ENCODE measurements at regions not wholly inside any gene's neighbourhood (a gene's known extent, or its start where the extent isn't known, plus 50 kb on each side); places are given as distances from the start of the nearest gene placed in this dataset.
"Not testable (repeated sequence)": the region's sequence is repeated elsewhere in the genome, so short reads cannot be mapped to it uniquely, and the experiment has no call there.

- H3K36me3 Mint-ChIP-seq (ENCODE audit: low read depth), result no peaks in the 10 kb centered on the region
- TF ChIP-seq, protein P1, sequence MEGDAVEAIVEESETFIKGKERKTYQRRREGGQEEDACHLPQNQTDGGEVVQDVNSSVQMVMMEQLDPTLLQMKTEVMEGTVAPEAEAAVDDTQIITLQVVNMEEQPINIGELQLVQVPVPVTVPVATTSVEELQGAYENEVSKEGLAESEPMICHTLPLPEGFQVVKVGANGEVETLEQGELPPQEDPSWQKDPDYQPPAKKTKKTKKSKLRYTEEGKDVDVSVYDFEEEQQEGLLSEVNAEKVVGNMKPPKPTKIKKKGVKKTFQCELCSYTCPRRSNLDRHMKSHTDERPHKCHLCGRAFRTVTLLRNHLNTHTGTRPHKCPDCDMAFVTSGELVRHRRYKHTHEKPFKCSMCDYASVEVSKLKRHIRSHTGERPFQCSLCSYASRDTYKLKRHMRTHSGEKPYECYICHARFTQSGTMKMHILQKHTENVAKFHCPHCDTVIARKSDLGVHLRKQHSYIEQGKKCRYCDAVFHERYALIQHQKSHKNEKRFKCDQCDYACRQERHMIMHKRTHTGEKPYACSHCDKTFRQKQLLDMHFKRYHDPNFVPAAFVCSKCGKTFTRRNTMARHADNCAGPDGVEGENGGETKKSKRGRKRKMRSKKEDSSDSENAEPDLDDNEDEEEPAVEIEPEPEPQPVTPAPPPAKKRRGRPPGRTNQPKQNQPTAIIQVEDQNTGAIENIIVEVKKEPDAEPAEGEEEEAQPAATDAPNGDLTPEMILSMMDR (IDR thresholded peaks at IDR 0.05), result no peak
- no peak overlapping the region for H3K27ac Mint-ChIP-seq (ENCODE audit: unreplicated experiment)
- H3K4me3 Mint-ChIP-seq (ENCODE audit: unreplicated experiment), result no peak overlapping the region
- no peaks in the 10 kb centered on the region for H3K4me1 Mint-ChIP-seq (ENCODE audit: low read depth)
- no peak for DNase-seq (ENCODE audit: low spot score)
- peaks cover 3% of the 10 kb centered on the region for H3K9me3 Mint-ChIP-seq (ENCODE audit: low read depth)
- H3K27me3 Mint-ChIP-seq (ENCODE audit: low read depth), result no peaks in the 10 kb centered on the region
Measured at GRCh38 chr4:169934794-169935429, 91.3 kb downstream of the MFAP3L start.

GRCh38 chr4:169933531-169933930 is 92.7 kb downstream of the MFAP3L start:
- peaks cover 3% of the 10 kb centered on the region for H3K9me3 Mint-ChIP-seq (ENCODE audit: low read depth)
- no peak for DNase-seq (ENCODE audit: low spot score)
- H3K4me1 Mint-ChIP-seq (ENCODE audit: low read depth), result no peaks in the 10 kb centered on the region
- H3K27me3 Mint-ChIP-seq (ENCODE audit: low read depth), result peaks cover 5% of the 10 kb centered on the region
- no peak overlapping the region for H3K27ac Mint-ChIP-seq (ENCODE audit: unreplicated experiment)
- TF ChIP-seq, protein P1 (IDR thresholded peaks at IDR 0.05), result no peak
- H3K4me3 Mint-ChIP-seq (ENCODE audit: unreplicated experiment), result no peak overlapping the region
- H3K36me3 Mint-ChIP-seq (ENCODE audit: low read depth), result no peaks in the 10 kb centered on the region

DNA sequence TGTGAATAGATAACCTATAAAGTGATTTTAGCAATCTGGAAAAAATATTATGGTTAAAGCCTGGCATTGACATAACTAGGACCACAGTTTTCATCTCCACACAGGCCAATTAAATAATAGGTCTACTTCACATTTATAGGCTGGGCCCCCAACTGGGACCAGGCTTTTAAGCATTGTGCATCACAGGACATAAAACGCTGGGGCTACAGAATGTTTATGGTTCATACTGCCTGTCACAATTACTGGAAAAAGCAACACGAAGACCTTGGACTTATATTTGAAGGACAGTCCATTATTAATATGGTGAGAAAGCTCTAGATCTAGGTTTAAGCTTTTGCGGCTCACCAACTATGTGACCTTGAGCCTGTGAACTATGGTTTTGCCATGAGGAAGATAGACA is 94.2 kb downstream of the MFAP3L start:
- H3K27me3 Mint-ChIP-seq (ENCODE audit: low read depth), result peaks cover 8% of the 10 kb centered on the region
- H3K9me3 Mint-ChIP-seq (ENCODE audit: low read depth), result peaks cover 3% of the 10 kb centered on the region
- no peaks in the 10 kb centered on the region for H3K4me1 Mint-ChIP-seq (ENCODE audit: low read depth)
- H3K36me3 Mint-ChIP-seq (ENCODE audit: low read depth), result no peaks in the 10 kb centered on the region
- H3K4me3 Mint-ChIP-seq (ENCODE audit: unreplicated experiment), result no peak overlapping the region
- no peak overlapping the region for H3K27ac Mint-ChIP-seq (ENCODE audit: unreplicated experiment)
- no peak for DNase-seq (ENCODE audit: low spot score)
- TF ChIP-seq, protein P1 (IDR thresholded peaks at IDR 0.05), result no peak

GRCh38 chr4:169930755-169931154 is 95.4 kb downstream of the MFAP3L start:
- H3K36me3 Mint-ChIP-seq (ENCODE audit: low read depth); H3K4me3 Mint-ChIP-seq (ENCODE audit: unreplicated experiment); H3K9me3 Mint-ChIP-seq (ENCODE audit: low read depth); H3K4me1 Mint-ChIP-seq (ENCODE audit: low read depth); H3K27me3 Mint-ChIP-seq (ENCODE audit: low read depth); H3K27ac Mint-ChIP-seq (ENCODE audit: unreplicated experiment); DNase-seq (ENCODE audit: low spot score): not testable (repeated sequence)

GRCh38 chr4:169927280-169927679 is 98.9 kb downstream of the MFAP3L start:
- Mint-ChIP-seq H3K9me3 (ENCODE audit: low read depth) (peaks cover 3% of the 10 kb centered on the region), H3K4me1 (ENCODE audit: low read depth) (no peaks in the 10 kb centered on the region), H3K27me3 (ENCODE audit: low read depth) (peaks cover 10% of the 10 kb centered on the region), H3K4me3 (ENCODE audit: unreplicated experiment) (no peak overlapping the region), H3K27ac (ENCODE audit: unreplicated experiment) (no peak overlapping the region), H3K36me3 (ENCODE audit: low read depth) (no peaks in the 10 kb centered on the region)
- DNase-seq (ENCODE audit: low spot score), result no peak
- TF ChIP-seq, protein P1 (IDR thresholded peaks at IDR 0.05), result no peak

GRCh38 chr4:169925678-169926077 is 100.5 kb downstream of the MFAP3L start:
- no peaks in the 10 kb centered on the region for H3K4me1 Mint-ChIP-seq (ENCODE audit: low read depth)
- H3K27me3 Mint-ChIP-seq (ENCODE audit: low read depth), result peaks cover 19% of the 10 kb centered on the region
- DNase-seq (ENCODE audit: low spot score), result no peak
- H3K36me3 Mint-ChIP-seq (ENCODE audit: low read depth), result no peaks in the 10 kb centered on the region
- peaks cover under 1% of the 10 kb centered on the region for H3K9me3 Mint-ChIP-seq (ENCODE audit: low read depth)
- H3K4me3 Mint-ChIP-seq (ENCODE audit: unreplicated experiment), result no peak overlapping the region
- H3K27ac Mint-ChIP-seq (ENCODE audit: unreplicated experiment), result no peak overlapping the region
- TF ChIP-seq, protein P1 (IDR thresholded peaks at IDR 0.05), result no peak
